Ishikawa (cell line): ENCODE measurements at regions not wholly inside any gene's neighbourhood (a gene's known extent, or its start where the extent isn't known, plus 50 kb on each side); places are given as distances from the start of the nearest gene placed in this dataset.

Source experiments
- CEBPB ChIP-seq: IDR thresholded peaks from 2 replicates; pipeline ENCODE4 v1.6.1; 2012
- CREB1 ChIP-seq: IDR thresholded peaks from 2 replicates; pipeline ENCODE4 v1.6.1; 2012; ENCODE audit warnings: low read depth
- EGR1 ChIP-seq: IDR thresholded peaks from 2 replicates; pipeline ENCODE4 v1.6.1; 2012
- EP300 ChIP-seq: IDR thresholded peaks from 2 replicates; pipeline ENCODE4 v1.6.1; 2012; ENCODE audit warnings: borderline replicate concordance
- FOXM1 ChIP-seq: IDR thresholded peaks from 2 replicates; pipeline ENCODE4 v1.6.1; 2012; ENCODE audit warnings: low read depth, borderline replicate concordance
- NFIC ChIP-seq: IDR thresholded peaks from 2 replicates; pipeline ENCODE4 v1.6.1; 2012
- RAD21 ChIP-seq: IDR thresholded peaks from 2 replicates; pipeline ENCODE4 v1.6.1; 2012; ENCODE audit warnings: low read depth
- TAF1 ChIP-seq: IDR thresholded peaks from 2 replicates; pipeline ENCODE4 v1.6.1; 2012; ENCODE audit warnings: low read depth, mild to moderate bottlenecking
- TCF12 ChIP-seq: IDR thresholded peaks from 2 replicates; pipeline ENCODE4 v1.6.1; 2012; ENCODE audit warnings: low read depth
- TEAD4 ChIP-seq: IDR thresholded peaks from 2 replicates; pipeline ENCODE4 v1.6.1; 2012
- YY1 ChIP-seq: IDR thresholded peaks from 2 replicates; pipeline ENCODE4 v1.6.1; 2012; ENCODE audit warnings: low read depth
- ZBTB7A ChIP-seq: IDR thresholded peaks from 2 replicates; pipeline ENCODE4 v1.6.1; 2012; ENCODE audit warnings: low read depth
- TF ChIP-seq, protein P1 (sequence below): IDR thresholded peaks from 2 replicates; pipeline ENCODE4 v1.6.1; 2012
- TF ChIP-seq, protein P2 (sequence below): IDR thresholded peaks from 2 replicates; pipeline ENCODE4 v1.6.1; 2012; ENCODE audit warnings: low read depth, mild to moderate bottlenecking
- TF ChIP-seq, protein P3 (sequence below): IDR thresholded peaks from 2 replicates; pipeline ENCODE4 v1.6.1; 2012

DNA sequence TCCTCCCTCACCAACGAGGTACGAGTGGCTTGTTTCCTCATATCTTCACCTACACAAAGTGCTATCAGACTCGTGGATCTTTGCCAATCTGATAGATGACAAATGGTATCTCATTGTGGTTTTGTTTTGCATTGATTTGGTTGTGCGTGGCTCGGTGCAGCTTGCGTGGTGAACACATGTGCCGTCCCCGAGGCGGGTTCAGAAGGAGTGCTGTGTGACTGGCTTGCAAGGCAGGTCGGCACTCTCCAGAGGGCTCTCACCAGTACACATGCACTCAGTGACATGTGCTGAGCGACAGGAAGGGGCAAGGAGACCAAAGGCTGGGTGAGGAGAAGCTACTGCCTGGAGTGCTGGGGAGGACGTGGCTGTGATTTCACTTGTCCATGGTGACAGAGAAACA lies 95.3 kb upstream of the PITX1 start:
- TF ChIP-seq EP300 (no peak), TEAD4 (no peak), ZBTB7A (no peak), CREB1 (no peak)
- TF ChIP-seq, protein P1, sequence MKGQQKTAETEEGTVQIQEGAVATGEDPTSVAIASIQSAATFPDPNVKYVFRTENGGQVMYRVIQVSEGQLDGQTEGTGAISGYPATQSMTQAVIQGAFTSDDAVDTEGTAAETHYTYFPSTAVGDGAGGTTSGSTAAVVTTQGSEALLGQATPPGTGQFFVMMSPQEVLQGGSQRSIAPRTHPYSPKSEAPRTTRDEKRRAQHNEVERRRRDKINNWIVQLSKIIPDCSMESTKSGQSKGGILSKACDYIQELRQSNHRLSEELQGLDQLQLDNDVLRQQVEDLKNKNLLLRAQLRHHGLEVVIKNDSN: no peak
- TF ChIP-seq, protein P2, sequence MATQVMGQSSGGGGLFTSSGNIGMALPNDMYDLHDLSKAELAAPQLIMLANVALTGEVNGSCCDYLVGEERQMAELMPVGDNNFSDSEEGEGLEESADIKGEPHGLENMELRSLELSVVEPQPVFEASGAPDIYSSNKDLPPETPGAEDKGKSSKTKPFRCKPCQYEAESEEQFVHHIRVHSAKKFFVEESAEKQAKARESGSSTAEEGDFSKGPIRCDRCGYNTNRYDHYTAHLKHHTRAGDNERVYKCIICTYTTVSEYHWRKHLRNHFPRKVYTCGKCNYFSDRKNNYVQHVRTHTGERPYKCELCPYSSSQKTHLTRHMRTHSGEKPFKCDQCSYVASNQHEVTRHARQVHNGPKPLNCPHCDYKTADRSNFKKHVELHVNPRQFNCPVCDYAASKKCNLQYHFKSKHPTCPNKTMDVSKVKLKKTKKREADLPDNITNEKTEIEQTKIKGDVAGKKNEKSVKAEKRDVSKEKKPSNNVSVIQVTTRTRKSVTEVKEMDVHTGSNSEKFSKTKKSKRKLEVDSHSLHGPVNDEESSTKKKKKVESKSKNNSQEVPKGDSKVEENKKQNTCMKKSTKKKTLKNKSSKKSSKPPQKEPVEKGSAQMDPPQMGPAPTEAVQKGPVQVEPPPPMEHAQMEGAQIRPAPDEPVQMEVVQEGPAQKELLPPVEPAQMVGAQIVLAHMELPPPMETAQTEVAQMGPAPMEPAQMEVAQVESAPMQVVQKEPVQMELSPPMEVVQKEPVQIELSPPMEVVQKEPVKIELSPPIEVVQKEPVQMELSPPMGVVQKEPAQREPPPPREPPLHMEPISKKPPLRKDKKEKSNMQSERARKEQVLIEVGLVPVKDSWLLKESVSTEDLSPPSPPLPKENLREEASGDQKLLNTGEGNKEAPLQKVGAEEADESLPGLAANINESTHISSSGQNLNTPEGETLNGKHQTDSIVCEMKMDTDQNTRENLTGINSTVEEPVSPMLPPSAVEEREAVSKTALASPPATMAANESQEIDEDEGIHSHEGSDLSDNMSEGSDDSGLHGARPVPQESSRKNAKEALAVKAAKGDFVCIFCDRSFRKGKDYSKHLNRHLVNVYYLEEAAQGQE: no peak

DNA sequence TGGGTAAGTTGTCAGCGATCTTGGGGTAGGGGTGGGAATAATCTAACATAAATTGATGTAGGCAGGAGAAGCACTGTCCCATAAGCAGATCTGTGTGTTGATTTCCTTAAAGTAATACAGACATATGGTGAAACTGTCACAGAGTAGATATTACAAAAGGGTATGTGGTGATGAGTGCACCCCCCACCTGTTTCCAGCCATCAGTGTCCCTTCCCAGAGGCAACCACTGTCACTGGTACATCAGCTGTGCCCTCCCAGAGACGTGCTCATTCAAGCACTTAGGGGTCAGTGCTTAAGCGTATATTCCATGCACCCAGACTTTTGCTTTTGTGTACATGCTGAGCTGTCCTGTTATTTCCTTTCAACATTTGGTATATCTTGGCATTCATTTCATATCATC lies 94.3 kb upstream of the PITX1 start:
- TF ChIP-seq NFIC: no peak
- no peak for TF ChIP-seq TAF1
- no peak for TF ChIP-seq FOXM1
- no peak for TF ChIP-seq RAD21
- no peak for TF ChIP-seq CREB1
- TF ChIP-seq YY1: no peak
- TF ChIP-seq EGR1: no peak
- TF ChIP-seq, protein P1: no peak
- TF ChIP-seq TEAD4: no peak
- no peak for TF ChIP-seq TCF12
- TF ChIP-seq, protein P3, sequence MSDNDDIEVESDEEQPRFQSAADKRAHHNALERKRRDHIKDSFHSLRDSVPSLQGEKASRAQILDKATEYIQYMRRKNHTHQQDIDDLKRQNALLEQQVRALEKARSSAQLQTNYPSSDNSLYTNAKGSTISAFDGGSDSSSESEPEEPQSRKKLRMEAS: no peak

DNA sequence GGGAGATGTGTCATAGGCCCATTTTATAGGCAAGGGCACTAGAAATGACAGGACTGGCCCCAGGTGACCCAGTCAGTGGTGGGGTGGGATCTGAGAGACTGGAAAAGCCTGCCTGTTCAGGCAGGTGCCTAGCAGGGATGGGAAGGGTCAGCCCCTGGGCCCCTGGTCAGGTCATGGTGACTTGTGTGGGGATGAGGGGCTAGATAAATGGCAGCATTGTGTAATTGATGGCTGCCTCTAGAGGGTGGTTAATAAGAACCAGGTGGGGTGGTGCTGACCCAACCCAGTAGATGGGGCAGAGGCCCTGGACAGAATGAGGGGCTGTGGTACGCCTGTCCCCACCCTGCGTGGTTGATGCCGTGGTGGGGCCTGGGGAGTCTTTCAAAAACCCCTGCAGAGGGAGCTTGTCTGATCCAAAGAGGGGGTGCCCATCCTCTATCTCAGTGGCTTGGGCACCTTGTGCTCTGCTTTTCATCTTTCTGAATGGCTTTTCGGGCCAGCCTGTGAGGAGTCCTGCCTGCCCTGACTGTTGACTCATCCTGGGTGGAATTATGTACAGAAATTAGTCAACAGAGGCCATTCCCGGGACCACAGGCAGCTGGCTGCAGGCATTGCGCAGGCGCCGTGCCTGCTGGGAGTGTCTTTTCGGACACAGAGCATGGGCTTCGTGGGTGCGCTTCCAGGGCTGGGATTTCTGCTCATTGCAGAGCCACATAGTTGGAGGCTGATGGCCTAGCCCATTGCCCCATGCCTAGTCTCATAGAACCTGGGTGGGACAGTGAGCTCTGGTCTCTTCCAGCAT lies 93.6 kb upstream of the PITX1 start:
- TF ChIP-seq FOXM1 (no peak), RAD21 (no peak), NFIC (no peak), YY1 (no peak), EP300 (no peak), TAF1 (no peak), ZBTB7A (no peak), CEBPB (no peak)

DNA sequence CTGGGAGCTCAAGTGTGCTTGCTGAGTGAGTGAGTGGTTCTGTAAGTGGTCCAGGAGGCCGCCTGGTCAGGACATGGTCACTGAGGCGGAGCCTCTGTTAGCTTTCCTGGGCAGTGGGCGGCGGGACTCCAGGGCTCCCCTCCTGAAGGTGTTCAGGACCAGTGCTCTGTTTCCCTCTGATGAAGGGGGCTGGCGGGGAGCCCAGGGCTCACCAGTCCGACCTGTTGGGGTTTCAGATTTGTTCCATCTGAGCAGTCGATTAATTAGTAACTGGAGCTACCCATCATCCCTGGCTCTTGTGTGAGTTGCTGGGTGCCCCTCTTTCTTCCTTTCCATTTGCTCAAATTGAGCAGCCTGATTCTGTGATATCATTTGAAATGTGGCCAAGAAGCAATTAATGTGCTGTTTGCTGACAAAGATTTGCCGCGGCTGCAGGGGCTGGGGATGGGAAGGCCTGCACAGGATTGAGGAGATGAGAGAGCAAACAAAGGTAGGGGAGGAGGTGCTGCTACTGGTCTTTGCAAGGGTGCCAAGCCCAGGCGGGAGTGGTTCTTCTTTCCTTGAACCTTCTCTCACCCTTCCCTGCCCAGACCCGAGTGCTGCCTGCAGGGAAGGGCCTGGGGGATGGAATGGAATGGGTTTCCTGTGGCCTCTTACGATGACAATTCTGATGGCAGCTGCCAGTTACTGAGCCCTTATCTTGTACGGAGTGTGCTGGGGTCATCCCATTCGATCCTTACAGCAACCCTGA lies 92.8 kb upstream of the PITX1 start:
- no peak for TF ChIP-seq CEBPB
- no peak for TF ChIP-seq CREB1
- no peak for TF ChIP-seq YY1
- TF ChIP-seq, protein P1: no peak
- TF ChIP-seq EGR1: no peak
- no peak for TF ChIP-seq NFIC

DNA sequence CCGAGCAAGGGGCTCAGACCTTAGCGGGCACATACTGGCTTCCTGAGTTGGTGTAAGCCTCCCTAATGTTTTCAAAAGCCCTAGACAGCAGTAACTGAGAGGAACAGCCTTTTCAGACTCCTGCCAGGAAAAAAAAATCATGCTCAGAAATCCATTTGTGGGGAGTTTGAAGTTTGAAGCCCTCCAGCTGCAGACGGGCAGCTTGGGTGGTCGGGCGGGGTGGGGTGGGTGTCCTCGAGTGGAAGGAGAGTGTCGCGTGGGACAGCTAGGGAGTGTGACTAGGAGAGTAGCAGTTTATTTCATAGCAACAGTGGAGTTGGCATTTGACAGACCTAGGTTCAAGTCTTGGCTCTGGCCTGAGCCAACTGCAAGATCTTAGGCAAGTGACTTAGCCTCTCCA lies 90.7 kb upstream of the PITX1 start:
- TF ChIP-seq NFIC (no peak), CREB1 (no peak), FOXM1 (no peak), TCF12 (no peak), EP300 (no peak), EGR1 (no peak), CEBPB (no peak), YY1 (no peak), RAD21 (no peak), TEAD4 (no peak), TAF1 (no peak)
- TF ChIP-seq, protein P1: no peak
- TF ChIP-seq, protein P3: no peak
- TF ChIP-seq, protein P2: no peak
